ENCODE measurements at regions not wholly inside any gene's neighbourhood (a gene's known extent, or its start where the extent isn't known, plus 50 kb on each side); places are given as distances from the start of the nearest gene placed in this dataset.

DNA sequence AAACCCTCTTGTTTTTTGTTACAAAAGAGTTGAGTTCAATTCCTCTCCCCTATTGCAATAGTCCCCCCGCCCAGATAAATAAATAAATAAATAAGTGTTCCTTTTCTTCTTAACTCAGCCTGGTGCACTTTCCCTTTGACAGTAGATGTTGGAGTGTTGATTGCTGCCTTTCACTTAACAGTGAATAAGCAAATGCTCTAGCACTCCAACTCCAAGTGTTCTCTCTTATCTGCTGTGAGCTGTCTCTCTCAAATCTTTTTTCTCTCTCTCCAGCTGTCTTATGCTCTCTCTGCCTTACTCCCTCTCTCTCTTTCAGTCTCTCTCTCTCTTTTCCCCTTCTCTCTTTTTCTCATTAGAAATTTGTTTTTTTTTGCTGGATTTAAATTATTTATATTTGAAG, 216.7 kb downstream of the TMX3 start:
- no peaks in the 10 kb centered on the region for H3K79me2 ChIP-seq (ENCODE audit: control insufficient read depth, low read length)
- H3K4me1 ChIP-seq (ENCODE audit: control insufficient read depth, low read length): no peaks in the 10 kb centered on the region
- no peak overlapping the region for H3K4me3 ChIP-seq (ENCODE audit: low read length)
- no peak overlapping the region for H3K27ac ChIP-seq (ENCODE audit: low read depth, low read length)
- no peaks in the 10 kb centered on the region for H3K27me3 ChIP-seq (ENCODE audit: control insufficient read depth, low read length)
- no peaks in the 10 kb centered on the region; the same call in 1 of the 2 replicates for H3K9me2 ChIP-seq (replicated peaks; ENCODE audit: control insufficient read depth, low read length)
- H3K36me3 ChIP-seq (ENCODE audit: control insufficient read depth, low read length): no peaks in the 10 kb centered on the region
- H3K9me3 ChIP-seq (ENCODE audit: control insufficient read depth, insufficient read depth, low read length): no peaks in the 10 kb centered on the region
- H4K20me1 ChIP-seq (ENCODE audit: control insufficient read depth, insufficient read depth, low read depth, low read length): no peaks in the 10 kb centered on the region
- H3K4me2 ChIP-seq (ENCODE audit: low read length): no peak overlapping the region
- no peaks in the 10 kb centered on the region for H3F3A ChIP-seq (ENCODE audit: control insufficient read depth, insufficient read depth)
- TF ChIP-seq, protein P1, sequence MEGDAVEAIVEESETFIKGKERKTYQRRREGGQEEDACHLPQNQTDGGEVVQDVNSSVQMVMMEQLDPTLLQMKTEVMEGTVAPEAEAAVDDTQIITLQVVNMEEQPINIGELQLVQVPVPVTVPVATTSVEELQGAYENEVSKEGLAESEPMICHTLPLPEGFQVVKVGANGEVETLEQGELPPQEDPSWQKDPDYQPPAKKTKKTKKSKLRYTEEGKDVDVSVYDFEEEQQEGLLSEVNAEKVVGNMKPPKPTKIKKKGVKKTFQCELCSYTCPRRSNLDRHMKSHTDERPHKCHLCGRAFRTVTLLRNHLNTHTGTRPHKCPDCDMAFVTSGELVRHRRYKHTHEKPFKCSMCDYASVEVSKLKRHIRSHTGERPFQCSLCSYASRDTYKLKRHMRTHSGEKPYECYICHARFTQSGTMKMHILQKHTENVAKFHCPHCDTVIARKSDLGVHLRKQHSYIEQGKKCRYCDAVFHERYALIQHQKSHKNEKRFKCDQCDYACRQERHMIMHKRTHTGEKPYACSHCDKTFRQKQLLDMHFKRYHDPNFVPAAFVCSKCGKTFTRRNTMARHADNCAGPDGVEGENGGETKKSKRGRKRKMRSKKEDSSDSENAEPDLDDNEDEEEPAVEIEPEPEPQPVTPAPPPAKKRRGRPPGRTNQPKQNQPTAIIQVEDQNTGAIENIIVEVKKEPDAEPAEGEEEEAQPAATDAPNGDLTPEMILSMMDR (IDR thresholded peaks at IDR 0.05; ENCODE audit: low read depth, low read length, poor library complexity, severe bottlenecking): no peak
- no peak for TF ChIP-seq EZH2phosphoT487 (IDR thresholded peaks at IDR 0.05; ENCODE audit: borderline replicate concordance, low read length)

DNA sequence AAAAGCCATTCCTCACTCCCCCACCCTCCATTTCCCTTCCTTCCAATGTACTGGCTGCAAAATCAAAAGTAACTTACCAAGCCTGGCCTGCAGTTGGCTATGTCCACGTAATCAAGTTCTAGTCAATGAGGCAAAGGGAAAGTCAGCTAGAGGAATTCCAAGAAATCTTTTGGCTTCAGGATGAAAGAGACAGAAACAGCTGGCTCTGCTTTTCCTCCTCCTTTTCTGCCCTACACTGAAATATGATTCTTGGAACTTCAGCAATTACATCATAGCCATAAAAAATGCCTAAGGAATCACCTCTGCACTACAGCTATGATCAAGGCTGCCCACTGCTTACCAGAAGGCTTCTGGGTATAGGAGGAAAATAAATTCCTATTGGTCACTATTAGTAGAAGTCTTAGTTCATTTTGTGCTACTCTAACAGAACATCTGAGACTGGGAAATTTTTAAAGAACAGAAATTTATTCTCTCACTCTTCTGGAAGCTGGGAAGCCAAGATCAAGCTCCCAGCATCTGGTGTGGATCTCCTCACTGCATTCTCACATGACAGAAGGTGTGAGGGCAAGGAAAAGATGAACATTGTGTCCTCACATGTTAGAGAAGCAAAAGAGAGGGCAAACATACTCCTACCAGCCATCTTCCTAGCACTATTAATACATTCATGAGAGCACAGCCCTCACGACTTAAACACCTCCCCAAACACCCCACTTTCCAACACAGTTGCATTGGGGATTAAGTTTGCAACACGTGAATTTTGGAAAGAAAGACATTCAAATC, 219.9 kb downstream of the TMX3 start:
- no peaks in the 10 kb centered on the region for H3K79me2 ChIP-seq (ENCODE audit: control insufficient read depth, low read length)
- TF ChIP-seq, protein P1 (IDR thresholded peaks at IDR 0.05; ENCODE audit: low read depth, low read length, poor library complexity, severe bottlenecking): no peak
- no peak for TF ChIP-seq EZH2phosphoT487 (IDR thresholded peaks at IDR 0.05; ENCODE audit: borderline replicate concordance, low read length)
- no peaks in the 10 kb centered on the region for H3K27me3 ChIP-seq (ENCODE audit: control insufficient read depth, low read length)
- H3F3A ChIP-seq (ENCODE audit: control insufficient read depth, insufficient read depth): no peaks in the 10 kb centered on the region
- no peak overlapping the region for H3K4me2 ChIP-seq (ENCODE audit: low read length)
- no peak overlapping the region for H3K27ac ChIP-seq (ENCODE audit: low read depth, low read length)
- H3K36me3 ChIP-seq (ENCODE audit: control insufficient read depth, low read length): no peaks in the 10 kb centered on the region
- H3K4me3 ChIP-seq (ENCODE audit: low read length): no peak overlapping the region
- no peaks in the 10 kb centered on the region for H3K4me1 ChIP-seq (ENCODE audit: control insufficient read depth, low read length)
- no peaks in the 10 kb centered on the region for H4K20me1 ChIP-seq (ENCODE audit: control insufficient read depth, insufficient read depth, low read depth, low read length)
- H3K9me2 ChIP-seq (replicated peaks; ENCODE audit: control insufficient read depth, low read length): no peaks in the 10 kb centered on the region; the same call in 1 of the 2 replicates
- no peaks in the 10 kb centered on the region for H3K9me3 ChIP-seq (ENCODE audit: control insufficient read depth, insufficient read depth, low read length)

DNA sequence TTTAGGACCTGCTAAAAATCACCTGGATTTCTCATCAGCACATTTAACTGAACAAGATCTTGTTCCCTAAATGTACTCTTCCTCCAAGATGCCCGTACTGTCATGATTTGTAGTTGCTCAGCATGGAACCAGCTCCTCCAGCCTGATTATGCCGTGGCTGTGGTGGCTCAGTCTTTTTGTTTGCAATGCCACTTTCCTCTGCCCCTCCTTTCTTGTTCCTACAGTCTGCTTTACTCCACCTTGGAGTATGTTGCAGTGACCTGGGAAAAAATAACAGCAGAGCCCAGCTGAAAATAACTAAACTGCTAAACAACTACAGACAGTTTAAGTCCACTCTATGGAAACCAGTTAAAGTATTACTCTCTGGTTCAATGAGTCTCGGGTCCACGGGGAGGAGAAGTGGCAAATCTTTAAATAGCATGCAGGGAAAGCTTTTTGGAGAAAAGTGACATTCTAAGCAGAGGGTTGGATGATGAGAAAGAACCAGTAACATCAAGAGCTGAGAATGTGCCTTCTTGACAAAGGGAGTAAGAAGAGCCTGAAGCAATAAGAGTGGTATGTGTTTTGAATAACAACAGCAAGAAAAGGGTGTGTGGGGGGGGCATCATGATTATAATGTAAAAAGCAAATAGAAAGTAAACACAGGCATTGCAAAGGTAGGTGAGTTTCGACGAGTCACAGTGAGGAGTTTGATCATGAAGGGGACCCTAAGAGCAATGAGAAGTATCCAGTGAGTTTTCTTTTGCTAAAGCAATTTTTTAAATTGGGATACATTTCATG, 225.7 kb downstream of the TMX3 start:
- H3K9me3 ChIP-seq (ENCODE audit: control insufficient read depth, insufficient read depth, low read length): no peaks in the 10 kb centered on the region
- H3K27me3 ChIP-seq (ENCODE audit: control insufficient read depth, low read length): no peaks in the 10 kb centered on the region
- H4K20me1 ChIP-seq (ENCODE audit: control insufficient read depth, insufficient read depth, low read depth, low read length): no peaks in the 10 kb centered on the region
- no peak overlapping the region for H3K4me2 ChIP-seq (ENCODE audit: low read length)
- no peaks in the 10 kb centered on the region for H3K79me2 ChIP-seq (ENCODE audit: control insufficient read depth, low read length)
- H3K4me1 ChIP-seq (ENCODE audit: control insufficient read depth, low read length): no peaks in the 10 kb centered on the region
- H3K36me3 ChIP-seq (ENCODE audit: control insufficient read depth, low read length): no peaks in the 10 kb centered on the region
- TF ChIP-seq EZH2phosphoT487 (IDR thresholded peaks at IDR 0.05; ENCODE audit: borderline replicate concordance, low read length): no peak
- TF ChIP-seq, protein P1 (IDR thresholded peaks at IDR 0.05; ENCODE audit: low read depth, low read length, poor library complexity, severe bottlenecking): no peak
- H3F3A ChIP-seq (ENCODE audit: control insufficient read depth, insufficient read depth): no peaks in the 10 kb centered on the region
- no peak overlapping the region for H3K4me3 ChIP-seq (ENCODE audit: low read length)
- no peak overlapping the region for H3K27ac ChIP-seq (ENCODE audit: low read depth, low read length)
- H3K9me2 ChIP-seq (replicated peaks; ENCODE audit: control insufficient read depth, low read length): no peaks in the 10 kb centered on the region
